ENCODE measurements at regions not wholly inside any gene's neighbourhood (a gene's known extent, or its start where the extent isn't known, plus 50 kb on each side); places are given as distances from the start of the nearest gene placed in this dataset.

GRCh38 chr3:27653803-27654558 lies 68.1 kb downstream of the EOMES start:
- H3K27me3 ChIP-seq (ENCODE audit: control insufficient read depth, insufficient read depth, low read length) = no peaks in the 10 kb centered on the region
- ATAC-seq = no peak
- H3K36me3 ChIP-seq (ENCODE audit: control insufficient read depth, insufficient read depth, low read length) = no peaks in the 10 kb centered on the region
- BruUV-seq (replicated peaks) = no TSS peak
- in situ Hi-C loops (cut with HindIII; ENCODE audit: low pct_unique_long_range_greater_than_20kb, low sequenced_read_pairs) (no loop called here), intact Hi-C loops (cut with micrococcal nuclease; ENCODE audit: unreplicated experiment) (no loop called here)
- DNase-seq (ENCODE audit: low read depth, low spot score) = no peak
- POLR2A ChIA-PET = no interaction called here
- TF ChIP-seq REST (IDR thresholded peaks at IDR 0.05; ENCODE audit: insufficient read depth in 1 of 2, low read depth in 2 of 2, low read length in 1 of 2) (no peak), POLR2AphosphoS5 (IDR thresholded peaks at IDR 0.05; ENCODE audit: low read depth, low read length) (no peak), TCF7L2 (IDR thresholded peaks at IDR 0.05; ENCODE audit: low read depth, low read length) (no peak), CTCF (IDR thresholded peaks at IDR 0.05) (no peak), SIN3A (IDR thresholded peaks at IDR 0.05; ENCODE audit: borderline replicate concordance, insufficient read depth, low read depth, low read length) (no peak)
- CTCF ChIA-PET = no interaction called here
- no peak overlapping the region for H3K4me3 ChIP-seq (ENCODE audit: low read depth in 2 of 2, low read length in 2 of 2)
- H3K27ac ChIP-seq (ENCODE audit: low read length) = no peak overlapping the region
- H3K4me1 ChIP-seq (ENCODE audit: control insufficient read depth, insufficient read depth, low read length) = no peaks in the 10 kb centered on the region
- no peaks in the 10 kb centered on the region for H3K9me3 ChIP-seq (ENCODE audit: control insufficient read depth, insufficient read depth, low read depth, low read length)

GRCh38 chr3:27649277-27649676 lies 72.8 kb downstream of the EOMES start:
- H3K4me3 ChIP-seq (ENCODE audit: low read depth in 2 of 2, low read length in 2 of 2) = no peak overlapping the region
- H3K4me1 ChIP-seq (ENCODE audit: control insufficient read depth, insufficient read depth, low read length) = no peaks in the 10 kb centered on the region
- ATAC-seq = no peak
- DNase-seq (ENCODE audit: low read depth, low spot score) = no peak
- H3K27me3 ChIP-seq (ENCODE audit: control insufficient read depth, insufficient read depth, low read length) = no peaks in the 10 kb centered on the region
- in situ Hi-C loops (cut with HindIII; ENCODE audit: low pct_unique_long_range_greater_than_20kb, low sequenced_read_pairs) = no loop called here
- no TSS peak for BruUV-seq (replicated peaks)
- intact Hi-C loops (cut with micrococcal nuclease; ENCODE audit: unreplicated experiment) = no loop called here
- no peaks in the 10 kb centered on the region for H3K9me3 ChIP-seq (ENCODE audit: control insufficient read depth, insufficient read depth, low read depth, low read length)
- no peaks in the 10 kb centered on the region for H3K36me3 ChIP-seq (ENCODE audit: control insufficient read depth, insufficient read depth, low read length)
- no peak for TF ChIP-seq CTCF (IDR thresholded peaks at IDR 0.05)
- no peak for TF ChIP-seq POLR2AphosphoS5 (IDR thresholded peaks at IDR 0.05; ENCODE audit: low read depth, low read length)
- no peak for TF ChIP-seq TCF7L2 (IDR thresholded peaks at IDR 0.05; ENCODE audit: low read depth, low read length)
- TF ChIP-seq REST (IDR thresholded peaks at IDR 0.05; ENCODE audit: insufficient read depth in 1 of 2, low read depth in 2 of 2, low read length in 1 of 2) = no peak
- TF ChIP-seq SIN3A (IDR thresholded peaks at IDR 0.05; ENCODE audit: borderline replicate concordance, insufficient read depth, low read depth, low read length) = no peak
- ChIA-PET POLR2A (no interaction called here), CTCF (interaction anchor here (0.6 kb wide), 1 partner anchor 63 kb away, joined by 15 read pairs; no protein-coding TSS in a partner anchor)
- no peak overlapping the region for H3K27ac ChIP-seq (ENCODE audit: low read length)

All from Panc1 (cell line).